HG02763 (cell line): ENCODE measurements at regions not wholly inside any gene's neighbourhood (a gene's known extent, or its start where the extent isn't known, plus 50 kb on each side); places are given as distances from the start of the nearest gene placed in this dataset.

Source experiments
- ATAC-seq: cut with Tn5 transposase; IDR thresholded peaks from one replicate; pipeline ENCODE4 v1.9.1; 2021; ENCODE audit warnings: mild to moderate bottlenecking, moderate library complexity; ENCODE audit not compliant: unreplicated experiment

- no peak for ATAC-seq
Observed at GRCh38 chr6:113476937-113477839, 380.0 kb upstream of the MARCKS start.

- ATAC-seq = no peak
Observed at GRCh38 chr6:113480616-113481015, 376.5 kb upstream of the MARCKS start.

DNA sequence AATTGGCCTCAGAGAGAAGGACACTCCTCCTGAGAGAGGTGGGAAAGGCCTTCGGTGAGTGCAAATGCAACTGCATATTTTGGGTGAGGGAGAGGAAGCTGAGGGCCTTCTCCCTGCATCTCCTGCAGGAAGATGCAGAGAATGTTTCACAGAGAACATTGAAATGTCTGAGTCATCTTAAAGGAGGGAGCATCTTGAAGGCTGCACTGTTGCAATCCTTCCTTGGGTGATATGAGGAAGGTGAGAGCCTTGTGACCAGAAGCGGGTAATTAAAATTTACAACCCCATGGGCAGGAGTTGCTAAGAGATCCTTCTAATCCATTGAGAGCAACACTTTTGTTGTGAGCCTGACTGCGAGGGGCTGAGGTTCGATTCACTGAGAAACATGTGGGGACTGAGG is 375.7 kb upstream of the MARCKS start:
- no peak for ATAC-seq

DNA sequence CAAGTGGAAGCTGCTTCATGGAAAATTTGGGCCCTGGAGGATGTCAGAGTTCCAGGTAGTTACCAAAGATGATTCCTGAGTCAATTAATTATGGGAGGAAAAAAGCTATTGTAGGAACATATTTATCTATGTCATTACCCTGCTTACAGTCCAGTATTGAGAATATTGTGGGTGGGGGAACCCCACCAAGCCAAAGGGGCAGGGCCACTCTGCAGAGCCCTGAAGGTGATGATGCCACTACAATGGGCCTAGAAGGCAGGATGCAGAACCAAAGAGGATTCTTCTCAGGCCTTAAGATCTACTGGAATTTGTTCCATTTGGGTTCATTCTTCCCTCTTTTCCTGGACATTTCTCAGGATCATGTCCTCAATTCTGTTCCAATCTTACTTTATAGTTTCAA is 375.2 kb upstream of the MARCKS start:
- no peak for ATAC-seq

DNA sequence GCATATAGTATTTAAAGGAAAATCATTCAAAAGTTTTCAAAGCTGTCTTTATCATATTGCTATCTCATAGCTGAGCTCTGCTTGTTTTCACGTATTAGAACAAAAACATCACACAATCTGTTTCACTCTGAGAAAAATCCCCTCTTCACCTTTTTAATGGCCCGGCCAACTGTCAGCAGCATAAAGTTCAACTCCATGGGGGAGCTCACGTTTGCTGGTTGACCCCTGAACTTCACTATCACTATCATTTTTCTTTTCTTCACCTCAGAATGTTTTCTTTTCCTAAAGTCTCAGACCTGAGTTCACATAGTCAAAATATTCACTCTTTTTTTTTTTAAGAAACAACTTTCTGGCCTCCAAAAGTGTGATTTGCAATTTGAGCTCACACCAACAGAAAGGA is 374.4 kb upstream of the MARCKS start:
- no peak for ATAC-seq

DNA sequence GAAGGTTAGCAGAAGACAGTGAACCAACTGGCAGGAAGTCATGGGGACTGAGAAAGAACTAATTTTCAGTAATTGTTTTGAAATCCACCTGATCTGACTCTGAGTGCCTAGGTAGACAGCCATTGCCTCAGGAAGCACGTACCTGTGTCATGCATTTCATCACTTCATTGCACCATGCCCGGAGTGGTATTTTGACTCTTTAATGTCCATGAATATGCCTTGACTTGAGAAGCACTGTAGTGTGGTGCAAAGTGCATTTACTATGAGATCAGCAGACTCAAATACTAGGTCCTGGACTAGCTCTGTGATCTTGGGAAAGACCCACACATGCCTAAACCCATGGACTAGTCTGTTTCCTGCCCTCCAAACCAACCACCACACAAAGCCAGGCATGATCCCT is 370.9 kb upstream of the MARCKS start:
- no peak for ATAC-seq

DNA sequence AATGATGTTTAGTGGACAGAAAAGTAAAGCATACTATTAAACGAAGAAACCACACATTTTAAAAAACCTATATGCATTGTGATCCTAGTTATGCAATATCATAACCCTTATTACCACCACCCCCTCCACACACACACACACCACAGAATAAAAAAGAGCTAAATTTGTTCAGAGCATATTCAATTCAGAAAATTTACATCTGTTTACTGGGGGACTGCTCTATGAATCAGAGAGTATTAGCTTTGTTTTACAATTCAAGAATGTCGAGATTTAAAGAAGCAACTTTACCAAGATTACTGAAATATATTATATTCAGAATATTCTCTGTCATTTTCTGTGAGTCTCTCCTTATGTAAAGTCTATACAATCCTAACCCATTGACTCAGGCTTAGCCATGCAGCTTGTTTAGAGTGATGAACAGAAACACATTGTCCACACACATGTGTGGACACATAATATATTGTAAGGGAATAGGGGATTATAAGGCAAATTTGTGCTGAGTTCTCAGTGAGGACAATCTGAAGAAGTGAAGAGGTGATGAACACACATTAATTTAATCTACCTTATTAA is 369.6 kb upstream of the MARCKS start:
- no peak for ATAC-seq

DNA sequence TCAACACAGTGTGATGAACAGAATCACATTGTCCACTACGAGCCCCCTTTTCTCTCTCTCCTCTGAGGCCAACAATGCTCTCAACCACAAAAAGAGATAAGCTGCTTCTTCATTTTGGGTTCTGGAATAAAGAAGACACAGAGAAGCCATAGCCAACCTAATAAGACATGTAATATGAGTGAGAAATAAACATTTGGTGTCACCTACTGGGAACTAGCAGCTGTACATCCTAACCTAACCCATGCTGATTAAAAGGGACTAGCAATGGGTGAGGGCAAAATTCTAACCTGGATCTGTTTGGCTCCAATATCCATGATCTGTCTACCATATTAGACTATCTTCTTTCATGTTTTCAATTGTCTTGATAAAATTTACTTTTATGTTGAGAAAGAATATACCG is 369.1 kb upstream of the MARCKS start:
- no peak for ATAC-seq

- ATAC-seq = no peak
Observed at GRCh38 chr6:113488812-113489685, 368.1 kb upstream of the MARCKS start.

GRCh38 chr6:113489952-113490746 is 367.0 kb upstream of the MARCKS start:
- ATAC-seq = no peak

- no peak for ATAC-seq
Observed at GRCh38 chr6:113491376-113491775, 365.8 kb upstream of the MARCKS start.

DNA sequence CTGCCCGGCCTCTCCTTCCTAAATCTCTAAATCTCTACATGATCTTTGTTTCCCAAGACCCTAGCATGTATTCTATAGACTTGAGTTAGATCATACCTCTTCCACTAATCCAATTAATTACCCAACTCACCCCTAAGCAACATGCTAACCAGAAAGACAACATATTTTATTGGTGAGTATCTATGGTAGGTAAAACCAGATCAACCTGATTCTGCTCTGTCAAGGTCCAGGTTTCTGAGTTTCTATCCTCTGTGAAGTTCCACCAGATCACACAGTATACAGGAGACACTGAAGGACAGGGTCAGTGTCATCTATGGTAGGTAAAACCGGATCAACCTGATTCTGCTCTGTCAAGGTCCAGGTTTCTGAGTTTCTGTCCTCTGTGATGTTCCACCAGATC is 363.2 kb upstream of the MARCKS start:
- no peak for ATAC-seq

GRCh38 chr6:113495521-113495920 is 361.6 kb upstream of the MARCKS start:
- no peak for ATAC-seq

- ATAC-seq = no peak
Observed at GRCh38 chr6:113496166-113496565, 361.0 kb upstream of the MARCKS start.

DNA sequence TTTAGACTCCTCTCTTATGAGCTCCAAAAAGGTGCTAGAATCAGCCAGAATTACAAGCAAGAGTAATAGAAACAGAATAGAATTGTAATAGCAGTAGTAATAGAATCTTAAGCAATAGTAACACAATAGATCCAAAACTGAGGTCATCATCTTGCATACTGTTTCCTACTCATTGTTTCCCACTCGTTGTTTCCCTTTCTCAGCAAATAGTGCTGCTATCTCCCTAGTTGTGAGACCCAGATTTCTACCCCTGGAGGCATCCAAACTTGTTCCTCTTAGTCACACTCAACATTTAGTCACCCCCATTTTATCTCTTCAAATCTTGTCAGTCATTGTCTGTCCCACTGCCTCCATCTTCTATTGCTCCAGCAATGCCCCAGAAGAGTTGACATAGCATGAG is 356.9 kb upstream of the MARCKS start:
- no peak for ATAC-seq

DNA sequence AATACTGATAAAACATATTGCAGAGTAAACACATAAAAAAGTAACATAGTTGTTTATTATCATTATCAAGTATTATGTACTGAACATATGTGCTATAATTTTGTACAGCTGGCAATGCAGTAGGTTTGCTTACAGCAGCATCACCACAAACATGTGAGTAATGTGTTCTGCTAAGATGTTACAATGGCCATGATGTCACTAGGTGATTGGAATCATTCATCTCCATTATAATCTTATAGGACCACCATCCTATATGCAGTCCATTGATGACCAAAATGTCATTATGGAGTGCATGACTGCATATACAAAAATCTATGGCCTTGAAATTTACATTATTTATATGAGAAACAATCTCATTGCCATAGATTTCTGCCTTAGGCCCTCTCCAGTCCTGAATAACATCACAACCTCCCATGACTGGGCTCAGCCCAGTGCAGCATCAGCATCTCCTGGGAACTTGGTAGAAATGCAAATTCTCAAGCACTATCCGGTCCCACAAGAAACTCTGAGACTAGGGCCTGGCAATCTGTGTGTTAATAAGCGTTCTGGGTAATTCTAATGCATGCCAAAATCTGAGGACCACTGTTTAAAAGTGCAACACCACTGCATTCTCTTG is 352.0 kb upstream of the MARCKS start:
- ATAC-seq = no peak

- no peak for ATAC-seq
Observed at GRCh38 chr6:113508249-113508648, 348.9 kb upstream of the MARCKS start.

DNA sequence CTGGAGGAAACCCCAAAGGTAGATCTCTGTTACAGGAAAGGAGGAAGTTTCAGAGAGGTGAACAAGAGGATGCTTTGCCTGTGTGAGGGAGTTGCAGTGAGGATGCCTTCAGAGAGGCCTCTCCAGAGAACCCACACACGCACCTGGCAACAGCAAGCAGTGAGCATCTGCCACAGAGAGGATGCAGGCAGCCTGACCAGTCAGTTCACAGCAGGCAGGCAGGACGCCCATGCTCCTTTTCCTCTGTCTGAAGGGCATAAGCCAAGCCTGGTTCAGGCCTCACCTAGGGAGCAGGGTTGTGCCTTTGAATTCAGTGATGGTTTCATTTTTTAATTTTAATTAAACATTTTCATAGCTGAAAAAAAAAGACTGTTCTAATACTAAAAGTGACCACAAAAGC is 346.0 kb upstream of the MARCKS start:
- ATAC-seq = no peak

GRCh38 chr6:113512576-113512975 is 344.6 kb upstream of the MARCKS start:
- ATAC-seq = no peak

DNA sequence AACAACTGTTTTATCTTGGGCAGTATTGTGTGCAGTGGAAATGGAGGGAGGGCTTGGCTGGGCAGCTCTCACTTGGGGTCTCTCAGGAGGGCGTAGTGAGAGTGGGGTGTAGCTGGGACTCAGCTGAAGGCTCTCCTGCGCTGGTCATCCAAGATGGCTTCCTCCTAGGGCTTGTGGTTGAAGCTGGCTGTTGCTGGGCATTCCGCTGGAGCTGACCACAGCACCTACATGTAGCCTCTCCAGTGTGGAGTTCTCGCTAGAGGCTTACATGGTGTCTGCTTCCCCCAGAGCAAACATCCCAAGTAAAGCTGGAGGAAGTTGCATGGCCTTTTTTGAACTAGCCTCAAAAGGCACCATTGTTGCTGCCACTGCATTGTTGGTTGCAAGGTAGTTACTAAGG is 344.1 kb upstream of the MARCKS start:
- no peak for ATAC-seq
